GM12875 (cell line): ENCODE measurements at regions not wholly inside any gene's neighbourhood (a gene's known extent, or its start where the extent isn't known, plus 50 kb on each side); places are given as distances from the start of the nearest gene placed in this dataset.
"Not testable (repeated sequence)": the region's sequence is repeated elsewhere in the genome, so short reads cannot be mapped to it uniquely, and the experiment has no call there.

Experiments
- H3K4me3 ChIP-seq: one replicate; pipeline ENCODE4 v1.5.1; 2011; ENCODE audit warnings: low read depth, low read length, control low read depth

- not testable (repeated sequence) for H3K4me3 ChIP-seq
Observed at GRCh38 chr16:29578898-29579297, 72.7 kb upstream of the NPIPB12 start.

GRCh38 chr16:29581764-29582163 is 75.6 kb upstream of the NPIPB12 start:
- H3K4me3 ChIP-seq, result not testable (repeated sequence)

DNA sequence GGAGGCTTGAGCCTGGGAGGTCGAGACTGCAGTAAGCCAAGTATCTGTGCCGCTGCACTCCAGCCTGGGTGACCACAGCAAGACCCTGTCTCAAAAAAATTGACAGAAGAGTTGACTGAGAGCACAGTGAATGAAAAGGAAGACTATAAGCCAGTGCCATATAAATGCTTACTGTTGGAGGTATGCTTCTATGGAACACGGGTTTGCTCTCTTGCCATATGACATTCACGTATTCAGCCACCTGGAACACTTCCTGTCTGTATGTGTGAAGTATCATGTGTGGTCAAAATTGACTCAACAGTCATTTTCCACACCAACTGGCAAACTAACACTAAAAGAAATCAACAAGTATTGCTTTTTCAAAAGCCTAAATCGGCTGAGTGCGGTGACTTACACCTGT is 71.1 kb upstream of the SPN start:
- not testable (repeated sequence) for H3K4me3 ChIP-seq

GRCh38 chr16:29594269-29594925 is 68.7 kb upstream of the SPN start:
- peak overlapping the region; percentile 69 for H3K4me3 ChIP-seq

DNA sequence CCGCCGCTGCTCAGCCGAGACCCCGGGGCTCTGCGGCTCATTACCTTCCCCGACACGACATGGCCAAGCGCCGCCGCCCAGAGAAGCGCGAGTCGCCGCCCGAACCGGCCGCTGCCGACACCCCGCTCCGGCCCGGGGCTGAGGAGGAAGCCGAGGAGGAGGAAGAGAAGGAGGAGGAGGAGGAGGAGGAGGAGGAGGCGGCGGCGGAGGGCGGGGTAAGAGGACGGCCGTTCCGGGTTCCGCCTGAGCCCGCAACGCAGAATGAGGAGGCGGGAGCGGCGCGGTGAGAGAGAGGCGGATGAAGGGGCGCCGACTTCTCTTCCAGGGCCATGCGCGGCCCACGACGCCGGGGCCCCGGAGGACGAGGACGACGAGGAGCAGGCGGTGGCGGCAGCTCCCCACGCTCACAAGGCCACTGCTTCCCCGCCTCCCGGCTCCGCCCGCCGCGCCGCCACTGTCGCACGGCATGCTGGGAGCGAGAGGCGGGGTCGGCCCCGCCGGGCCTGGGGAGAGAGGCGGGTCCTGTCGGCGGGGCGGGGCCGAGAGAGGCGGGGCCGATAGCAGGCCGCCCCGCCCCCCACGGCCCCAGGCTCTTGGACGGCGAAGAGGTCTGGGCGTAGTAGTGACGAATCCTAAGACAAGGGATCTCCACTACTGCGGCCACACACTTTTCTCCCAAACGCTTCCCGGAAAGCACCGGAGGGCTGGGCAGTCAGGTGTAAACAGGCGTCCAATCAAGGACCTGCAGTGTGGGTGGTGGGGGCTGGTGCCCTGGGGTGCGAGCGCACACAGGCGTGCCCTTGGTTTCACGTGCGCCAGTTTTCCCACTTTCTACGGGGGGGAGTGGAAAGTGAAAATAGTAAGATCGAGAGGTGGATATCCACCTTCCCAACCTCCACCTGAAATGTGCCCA is 67.9 kb upstream of the SPN start:
- peak overlapping the region; percentile 69 for H3K4me3 ChIP-seq

DNA sequence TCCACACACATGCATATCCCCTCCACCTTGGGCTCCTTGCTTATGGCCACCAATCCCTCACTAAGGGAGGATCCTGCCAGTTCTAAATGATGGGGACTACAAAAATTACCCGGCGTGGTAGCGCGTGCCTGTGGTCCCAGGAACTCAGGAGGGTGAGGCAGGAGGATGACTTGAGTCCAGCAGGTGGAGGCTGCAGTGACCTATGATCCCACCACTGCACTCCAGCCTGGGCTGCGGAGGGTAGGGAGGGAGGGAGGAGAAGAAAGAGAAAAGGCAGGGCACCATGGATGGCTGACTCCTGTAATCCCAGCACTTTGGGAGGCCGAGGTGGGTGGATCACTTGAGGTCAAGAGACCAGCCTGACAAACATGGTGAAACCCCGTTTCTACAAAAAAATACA is 66.0 kb upstream of the SPN start:
- H3K4me3 ChIP-seq, result not testable (repeated sequence)

DNA sequence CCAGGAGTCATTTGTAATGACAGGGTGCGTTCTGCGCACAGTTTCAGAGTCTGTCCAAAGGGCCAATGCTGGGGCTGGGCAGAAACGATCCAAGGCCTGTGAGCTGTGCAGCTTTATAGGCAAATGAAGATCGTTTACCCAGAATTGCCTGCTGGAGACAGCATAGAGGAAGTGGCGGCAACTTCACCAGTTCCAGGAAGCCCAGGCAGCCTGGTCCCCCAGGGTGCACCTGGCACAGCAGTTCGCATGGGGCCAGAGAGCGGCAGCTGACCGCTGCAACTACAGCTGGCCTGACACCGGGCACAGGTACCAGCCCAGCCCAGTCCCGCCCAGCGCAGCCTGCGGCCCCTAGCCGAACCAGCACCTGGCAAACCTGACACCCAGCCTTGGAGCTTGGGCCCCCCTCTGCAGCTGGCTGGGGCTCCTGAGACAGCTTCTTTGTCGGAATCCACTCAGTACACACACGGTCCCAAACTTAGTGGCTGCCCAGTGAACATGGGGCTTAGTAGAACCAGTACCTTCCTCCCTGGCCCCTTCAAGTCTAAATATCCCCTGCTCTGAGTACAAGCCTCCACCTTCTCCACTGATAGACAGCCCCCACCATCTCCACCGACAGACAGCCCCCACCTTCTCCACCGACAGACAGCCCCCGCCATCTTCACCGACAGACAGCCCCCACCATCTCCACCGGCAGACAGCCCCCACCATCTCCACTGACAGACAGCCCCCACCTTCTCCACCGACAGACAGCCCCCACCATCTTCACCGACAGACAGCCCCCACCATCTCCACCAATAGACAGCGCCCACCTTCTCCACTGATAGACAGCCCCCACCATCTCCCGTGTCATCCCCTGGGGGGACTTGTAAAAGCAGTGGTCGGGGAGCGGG is 62.7 kb upstream of the SPN start:
- H3K4me3 ChIP-seq, result peak overlapping the region; percentile 21

GRCh38 chr16:29602247-29602625 is 60.8 kb upstream of the SPN start:
- not testable (repeated sequence) for H3K4me3 ChIP-seq

- not testable (repeated sequence) for H3K4me3 ChIP-seq
Observed at GRCh38 chr16:29602683-29603088, 60.4 kb upstream of the SPN start.

DNA sequence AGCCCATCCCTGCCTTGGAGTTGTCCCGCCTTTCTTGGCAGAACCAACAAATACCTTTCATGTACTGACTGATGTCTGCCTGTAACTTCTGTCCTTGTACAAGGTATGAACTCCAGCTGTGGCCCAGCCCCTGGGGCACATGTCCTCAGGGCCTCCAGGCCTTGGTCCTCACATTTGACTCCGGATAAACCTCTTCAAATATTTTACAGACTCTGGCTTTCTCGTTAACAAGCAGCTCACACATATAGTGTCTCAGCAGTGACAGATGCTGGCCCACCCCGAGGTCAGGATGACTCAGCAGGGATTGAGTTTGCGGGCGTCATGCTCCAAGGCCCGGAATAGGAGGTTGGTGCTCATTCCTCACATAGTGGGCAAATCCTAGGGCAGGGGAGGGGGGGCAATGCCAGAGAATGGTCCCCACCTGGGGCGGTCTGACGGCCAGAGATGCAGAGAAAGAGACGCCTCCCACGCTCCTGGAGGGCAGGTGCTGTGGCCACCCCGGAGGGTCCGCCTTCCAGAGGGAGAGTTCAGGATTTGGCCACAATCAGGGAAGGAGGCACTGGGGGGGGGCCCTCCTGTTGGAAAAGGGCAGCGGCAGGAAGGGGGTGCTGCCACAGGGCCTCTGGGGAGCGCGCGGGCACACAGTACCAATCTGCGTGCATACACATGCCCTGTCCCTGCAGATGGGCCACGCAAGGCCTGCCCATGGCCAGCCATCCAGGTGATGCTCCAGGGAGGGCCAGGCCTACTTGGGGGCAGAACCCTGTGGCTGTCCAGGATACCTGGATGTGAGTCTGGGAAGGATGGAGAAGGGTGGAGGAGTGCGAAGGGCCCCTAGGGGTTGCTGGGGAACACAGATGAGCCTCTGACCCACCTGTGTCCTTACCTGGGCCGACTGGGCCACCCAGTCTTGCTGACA is 58.2 kb upstream of the SPN start:
- H3K4me3 ChIP-seq, result not testable (repeated sequence)

DNA sequence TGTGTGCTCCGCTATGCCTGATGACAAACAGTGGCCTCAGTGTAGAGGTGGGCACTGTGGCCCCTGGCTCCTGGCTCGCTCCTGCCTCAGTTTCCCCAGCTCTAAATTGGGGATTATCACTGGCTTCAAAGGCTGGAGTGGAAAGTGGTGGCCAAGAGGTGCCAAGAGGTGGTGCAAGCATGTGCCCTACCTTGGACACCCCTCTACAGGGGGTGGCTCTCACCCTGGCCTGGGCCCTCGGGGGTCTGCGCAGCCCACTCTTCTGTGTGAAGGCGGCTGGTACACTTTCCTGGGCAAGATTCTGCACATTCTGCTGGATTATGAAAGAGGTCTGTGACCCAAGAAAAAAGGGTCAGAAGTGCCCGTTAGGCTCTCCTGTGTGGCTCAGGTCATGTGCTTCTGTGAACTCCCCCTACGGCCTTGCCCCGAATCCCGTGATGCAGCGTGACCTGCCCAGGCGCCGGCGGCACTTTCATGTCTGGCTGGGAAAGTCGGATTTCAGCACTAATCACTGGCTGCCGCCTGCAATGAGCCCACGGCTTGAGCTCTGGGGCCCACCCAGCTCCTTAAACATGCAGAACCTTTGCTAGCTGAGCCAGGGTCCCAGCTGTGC is 57.3 kb upstream of the SPN start:
- not testable (repeated sequence) for H3K4me3 ChIP-seq

DNA sequence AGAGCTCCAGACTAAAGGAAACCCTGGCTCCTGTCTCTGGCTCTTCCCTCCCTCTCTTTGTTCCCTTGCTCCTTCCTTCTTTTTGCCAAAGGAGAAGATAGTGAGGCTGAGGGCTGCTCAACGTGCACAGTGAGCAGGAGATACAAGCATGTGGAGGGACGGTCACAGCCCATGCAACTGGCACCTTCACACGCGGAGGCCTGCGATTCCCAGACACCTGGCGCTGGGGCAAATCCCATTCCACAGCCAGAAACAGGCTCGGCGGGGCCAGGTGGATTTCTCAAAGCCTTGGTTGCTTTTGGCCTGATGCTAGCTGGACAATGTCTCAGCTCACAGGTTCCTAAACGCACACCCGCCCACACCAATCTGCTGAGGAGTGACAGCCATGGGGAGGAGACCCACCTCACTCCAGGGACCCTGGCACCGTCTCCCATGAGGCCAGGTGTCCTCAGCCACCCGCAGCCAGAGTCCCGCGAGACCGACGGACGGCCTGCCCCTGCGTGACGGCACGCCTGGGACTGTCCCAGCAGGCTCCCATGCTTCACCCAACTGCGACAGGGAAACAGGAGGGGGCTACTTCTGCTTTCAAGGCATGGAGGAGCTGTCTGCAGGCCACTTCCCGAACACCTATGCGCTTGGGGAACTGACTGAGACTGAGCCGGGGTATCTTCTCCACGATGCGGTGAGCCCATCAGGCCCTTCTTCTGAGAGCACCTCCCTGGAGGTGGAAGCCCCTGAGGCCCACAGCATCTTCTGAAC is 56.2 kb upstream of the SPN start:
- H3K4me3 ChIP-seq, result not testable (repeated sequence)

GRCh38 chr16:29607428-29607823 is 55.6 kb upstream of the SPN start:
- not testable (repeated sequence) for H3K4me3 ChIP-seq

DNA sequence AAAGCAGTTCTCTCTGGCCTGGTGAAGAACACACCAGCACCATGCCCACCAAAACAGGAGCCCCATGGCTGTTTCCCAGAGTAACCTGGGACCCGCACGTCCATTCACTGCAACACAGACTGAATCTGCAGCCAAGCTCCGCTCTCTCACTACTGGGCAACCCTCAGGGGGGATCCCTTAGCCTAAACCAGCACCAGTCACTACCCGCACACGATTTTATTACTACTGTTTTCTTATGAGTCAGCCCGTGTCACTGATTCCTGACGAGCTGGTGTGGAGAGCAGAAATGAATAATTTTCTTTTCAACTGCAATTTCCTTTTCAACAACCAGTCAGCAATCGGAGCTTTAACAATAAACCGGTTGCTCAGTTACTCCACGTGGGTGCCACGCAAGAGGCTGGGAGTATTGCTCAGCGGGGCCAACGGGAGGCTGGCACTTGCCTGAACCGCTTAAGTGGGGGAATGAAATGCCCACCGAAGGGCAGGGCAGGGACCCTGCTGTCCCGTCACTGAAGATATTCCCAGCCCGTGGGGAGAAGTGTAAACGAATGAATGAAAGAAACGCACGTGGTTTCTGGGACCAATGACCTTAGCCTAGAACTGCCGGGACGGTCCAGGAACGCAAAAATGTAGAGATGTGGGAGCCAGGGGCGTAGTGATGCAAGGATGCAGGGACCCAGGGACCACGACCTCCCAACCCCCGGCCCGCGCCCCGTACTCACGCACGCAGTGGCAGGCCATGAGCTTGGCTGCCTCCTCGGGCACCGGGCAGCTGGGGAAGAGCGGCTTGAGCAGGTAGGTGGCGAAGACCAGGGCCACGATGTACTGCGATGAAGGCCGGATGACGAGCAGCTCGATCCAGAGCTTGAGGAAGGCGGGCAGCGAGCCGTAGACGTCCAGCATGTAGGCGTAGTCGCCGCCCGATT is 50.4 kb upstream of the SPN start:
- peak overlapping the region; percentile 86 for H3K4me3 ChIP-seq
